HL-60 (cell line): ENCODE measurements at regions not wholly inside any gene's neighbourhood (a gene's known extent, or its start where the extent isn't known, plus 50 kb on each side); places are given as distances from the start of the nearest gene placed in this dataset.

Experiments used
- DNase-seq, 2 experiments: peaks; one replicate each; pipeline ENCODE4 v3.0.0-alpha.2; 2010 to 2020; ENCODE audit warnings: low read depth in 1 of 2, low spot score in 1 of 2
- H3K27ac ChIP-seq: fragments of 250-450 bp; sonication (Bioruptor Pico); replicated peaks from 2 replicates; pipeline ENCODE4 v1.5.1; 2020; ENCODE audit warnings: mild to moderate bottlenecking, moderate library complexity
- H3K27me3 ChIP-seq: fragments of 250-450 bp; sonication (Bioruptor Pico); 2 replicates; pipeline ENCODE4 v1.5.1; 2021; ENCODE audit warnings: mild to moderate bottlenecking, moderate library complexity; ENCODE audit not compliant: insufficient read depth, poor library complexity, severe bottlenecking
- H3K4me3 ChIP-seq: replicated peaks from 2 replicates; pipeline ENCODE4 v1.5.1; 2011; ENCODE audit warnings: mild to moderate bottlenecking, control low read depth, low read length; ENCODE audit not compliant: insufficient read depth
- GABPA ChIP-seq: IDR thresholded peaks from 2 replicates; pipeline ENCODE4 v1.6.1; 2012; ENCODE audit warnings: low read depth
- POLR2AphosphoS5 ChIP-seq: IDR thresholded peaks from 2 replicates; pipeline ENCODE4 v1.6.1; 2012; ENCODE audit warnings: low read depth
- SPI1 ChIP-seq: IDR thresholded peaks from 2 replicates; pipeline ENCODE4 v1.6.1; 2012; ENCODE audit warnings: low read depth, mild to moderate bottlenecking, borderline replicate concordance
- TF ChIP-seq, protein P1 (sequence below): IDR thresholded peaks from 2 replicates; pipeline ENCODE4 v1.6.1; 2012; ENCODE audit warnings: low read depth; ENCODE audit not compliant: insufficient replicate concordance
- TF ChIP-seq, protein P2 (sequence below): IDR thresholded peaks from one replicate; pipeline ENCODE4 v1.5.1; 2011; ENCODE audit warnings: low read length, control low read depth, inconsistent platforms; ENCODE audit not compliant: insufficient read depth

DNA sequence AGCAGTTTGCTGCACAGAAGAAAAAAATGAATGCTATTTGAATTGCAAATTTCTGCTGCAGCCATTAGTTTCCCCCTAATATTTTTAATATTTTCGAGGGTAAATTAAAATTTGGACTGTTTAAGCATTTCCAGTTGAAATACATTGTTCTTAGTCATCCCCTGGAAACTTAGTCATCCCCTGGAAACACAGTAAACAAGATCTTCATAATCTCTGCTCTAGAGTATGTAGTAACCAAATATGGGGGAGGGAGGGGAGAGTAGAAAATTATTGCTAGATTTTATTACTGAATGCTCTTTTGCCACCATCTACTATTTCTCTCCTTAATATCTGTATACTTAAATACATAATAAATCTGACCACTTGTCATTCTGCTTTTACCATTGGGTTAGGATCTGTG lies 1053.3 kb downstream of the SORCS1 start:
- Histone ChIP-seq H3K27me3 (no peaks in the 10 kb centered on the region), H3K27ac (no peak overlapping the region), H3K4me3 (no peak overlapping the region)
- no peak for TF ChIP-seq GABPA
- TF ChIP-seq, protein P1, sequence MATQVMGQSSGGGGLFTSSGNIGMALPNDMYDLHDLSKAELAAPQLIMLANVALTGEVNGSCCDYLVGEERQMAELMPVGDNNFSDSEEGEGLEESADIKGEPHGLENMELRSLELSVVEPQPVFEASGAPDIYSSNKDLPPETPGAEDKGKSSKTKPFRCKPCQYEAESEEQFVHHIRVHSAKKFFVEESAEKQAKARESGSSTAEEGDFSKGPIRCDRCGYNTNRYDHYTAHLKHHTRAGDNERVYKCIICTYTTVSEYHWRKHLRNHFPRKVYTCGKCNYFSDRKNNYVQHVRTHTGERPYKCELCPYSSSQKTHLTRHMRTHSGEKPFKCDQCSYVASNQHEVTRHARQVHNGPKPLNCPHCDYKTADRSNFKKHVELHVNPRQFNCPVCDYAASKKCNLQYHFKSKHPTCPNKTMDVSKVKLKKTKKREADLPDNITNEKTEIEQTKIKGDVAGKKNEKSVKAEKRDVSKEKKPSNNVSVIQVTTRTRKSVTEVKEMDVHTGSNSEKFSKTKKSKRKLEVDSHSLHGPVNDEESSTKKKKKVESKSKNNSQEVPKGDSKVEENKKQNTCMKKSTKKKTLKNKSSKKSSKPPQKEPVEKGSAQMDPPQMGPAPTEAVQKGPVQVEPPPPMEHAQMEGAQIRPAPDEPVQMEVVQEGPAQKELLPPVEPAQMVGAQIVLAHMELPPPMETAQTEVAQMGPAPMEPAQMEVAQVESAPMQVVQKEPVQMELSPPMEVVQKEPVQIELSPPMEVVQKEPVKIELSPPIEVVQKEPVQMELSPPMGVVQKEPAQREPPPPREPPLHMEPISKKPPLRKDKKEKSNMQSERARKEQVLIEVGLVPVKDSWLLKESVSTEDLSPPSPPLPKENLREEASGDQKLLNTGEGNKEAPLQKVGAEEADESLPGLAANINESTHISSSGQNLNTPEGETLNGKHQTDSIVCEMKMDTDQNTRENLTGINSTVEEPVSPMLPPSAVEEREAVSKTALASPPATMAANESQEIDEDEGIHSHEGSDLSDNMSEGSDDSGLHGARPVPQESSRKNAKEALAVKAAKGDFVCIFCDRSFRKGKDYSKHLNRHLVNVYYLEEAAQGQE, result no peak
- TF ChIP-seq POLR2AphosphoS5, result no peak
- no peak for TF ChIP-seq SPI1
- TF ChIP-seq, protein P2, sequence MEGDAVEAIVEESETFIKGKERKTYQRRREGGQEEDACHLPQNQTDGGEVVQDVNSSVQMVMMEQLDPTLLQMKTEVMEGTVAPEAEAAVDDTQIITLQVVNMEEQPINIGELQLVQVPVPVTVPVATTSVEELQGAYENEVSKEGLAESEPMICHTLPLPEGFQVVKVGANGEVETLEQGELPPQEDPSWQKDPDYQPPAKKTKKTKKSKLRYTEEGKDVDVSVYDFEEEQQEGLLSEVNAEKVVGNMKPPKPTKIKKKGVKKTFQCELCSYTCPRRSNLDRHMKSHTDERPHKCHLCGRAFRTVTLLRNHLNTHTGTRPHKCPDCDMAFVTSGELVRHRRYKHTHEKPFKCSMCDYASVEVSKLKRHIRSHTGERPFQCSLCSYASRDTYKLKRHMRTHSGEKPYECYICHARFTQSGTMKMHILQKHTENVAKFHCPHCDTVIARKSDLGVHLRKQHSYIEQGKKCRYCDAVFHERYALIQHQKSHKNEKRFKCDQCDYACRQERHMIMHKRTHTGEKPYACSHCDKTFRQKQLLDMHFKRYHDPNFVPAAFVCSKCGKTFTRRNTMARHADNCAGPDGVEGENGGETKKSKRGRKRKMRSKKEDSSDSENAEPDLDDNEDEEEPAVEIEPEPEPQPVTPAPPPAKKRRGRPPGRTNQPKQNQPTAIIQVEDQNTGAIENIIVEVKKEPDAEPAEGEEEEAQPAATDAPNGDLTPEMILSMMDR, result no peak
- no peak for DNase-seq

DNA sequence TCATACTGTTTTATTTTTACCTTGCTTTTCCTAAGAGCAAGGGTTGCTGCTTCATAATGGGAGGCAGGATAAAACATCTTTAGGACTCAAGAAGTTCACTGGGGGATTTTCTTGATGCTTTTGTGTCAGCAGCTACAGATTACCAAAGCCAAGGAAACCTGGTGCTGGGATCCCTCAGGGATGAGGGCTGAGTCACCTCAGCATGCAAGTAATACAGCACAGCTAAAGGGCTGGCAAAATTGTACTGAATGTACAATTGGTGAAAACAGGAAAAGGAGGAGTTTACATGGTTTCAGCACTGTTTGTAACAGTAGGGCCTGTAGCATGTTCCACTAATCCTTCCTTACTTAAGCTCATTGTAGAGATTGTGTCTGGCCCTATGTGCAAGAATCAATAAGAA lies 1056.8 kb downstream of the SORCS1 start:
- H3K27ac ChIP-seq, result no peak overlapping the region

DNA sequence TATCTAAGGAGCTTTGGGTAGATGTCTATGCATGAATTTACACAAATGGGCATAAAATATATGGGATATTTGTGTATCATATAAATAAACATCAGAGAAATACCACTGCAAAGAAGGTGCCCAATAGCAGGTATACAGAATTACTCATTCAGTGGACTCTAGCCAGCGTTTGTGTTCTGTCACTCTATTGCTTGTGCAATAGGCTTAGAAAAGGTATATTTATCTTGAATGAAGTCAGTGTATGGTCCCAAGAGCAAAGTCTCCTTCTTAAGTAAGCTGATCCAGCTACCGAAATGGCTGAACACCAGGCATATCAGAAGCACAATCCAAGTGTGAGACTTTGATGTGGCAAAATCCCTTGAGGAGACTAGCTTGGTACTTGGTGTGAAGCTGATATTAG lies 1058.4 kb downstream of the SORCS1 start:
- DNase-seq, result no peak
- Histone ChIP-seq H3K4me3 (no peak overlapping the region), H3K27ac (no peak overlapping the region), H3K27me3 (no peaks in the 10 kb centered on the region)
- TF ChIP-seq, protein P2, result no peak
- TF ChIP-seq, protein P1, result no peak
- TF ChIP-seq SPI1, result no peak
- no peak for TF ChIP-seq POLR2AphosphoS5
- no peak for TF ChIP-seq GABPA

More for the DNA sequence above, 1056.8 kb downstream of the SORCS1 start:
- no peak for DNase-seq
- Histone ChIP-seq H3K27me3 (no peaks in the 10 kb centered on the region), H3K4me3 (no peak overlapping the region)
- TF ChIP-seq SPI1, result no peak
- TF ChIP-seq, protein P2, result no peak

DNA sequence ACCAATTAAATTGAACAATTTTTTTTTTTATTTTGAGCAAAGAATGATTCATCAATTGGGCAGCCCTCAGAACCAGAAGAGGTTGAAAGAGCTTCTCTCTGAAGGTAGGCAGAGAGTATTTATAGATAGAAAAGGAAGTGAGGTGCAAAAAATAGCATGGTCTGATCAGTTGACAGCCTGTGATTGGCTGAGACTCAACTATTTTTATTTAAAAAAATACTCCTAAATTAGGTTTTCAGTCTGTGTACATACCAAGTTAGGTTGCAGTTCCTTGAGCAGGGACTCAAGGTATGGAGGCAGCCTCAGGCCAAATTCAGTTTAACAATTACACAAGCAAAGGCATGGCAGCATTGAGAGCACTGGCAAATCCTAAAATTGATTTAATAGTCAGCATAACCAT lies 1074.7 kb downstream of the SORCS1 start:
- no peak for DNase-seq
- Histone ChIP-seq H3K4me3 (no peak overlapping the region), H3K27me3 (no peaks in the 10 kb centered on the region), H3K27ac (no peak overlapping the region)
- TF ChIP-seq, protein P1, result no peak
- TF ChIP-seq GABPA (no peak), SPI1 (no peak), POLR2AphosphoS5 (no peak)
- TF ChIP-seq, protein P2, result no peak
